ENCODE measurements at regions not wholly inside any gene's neighbourhood (a gene's known extent, or its start where the extent isn't known, plus 50 kb on each side); places are given as distances from the start of the nearest gene placed in this dataset.

DNA sequence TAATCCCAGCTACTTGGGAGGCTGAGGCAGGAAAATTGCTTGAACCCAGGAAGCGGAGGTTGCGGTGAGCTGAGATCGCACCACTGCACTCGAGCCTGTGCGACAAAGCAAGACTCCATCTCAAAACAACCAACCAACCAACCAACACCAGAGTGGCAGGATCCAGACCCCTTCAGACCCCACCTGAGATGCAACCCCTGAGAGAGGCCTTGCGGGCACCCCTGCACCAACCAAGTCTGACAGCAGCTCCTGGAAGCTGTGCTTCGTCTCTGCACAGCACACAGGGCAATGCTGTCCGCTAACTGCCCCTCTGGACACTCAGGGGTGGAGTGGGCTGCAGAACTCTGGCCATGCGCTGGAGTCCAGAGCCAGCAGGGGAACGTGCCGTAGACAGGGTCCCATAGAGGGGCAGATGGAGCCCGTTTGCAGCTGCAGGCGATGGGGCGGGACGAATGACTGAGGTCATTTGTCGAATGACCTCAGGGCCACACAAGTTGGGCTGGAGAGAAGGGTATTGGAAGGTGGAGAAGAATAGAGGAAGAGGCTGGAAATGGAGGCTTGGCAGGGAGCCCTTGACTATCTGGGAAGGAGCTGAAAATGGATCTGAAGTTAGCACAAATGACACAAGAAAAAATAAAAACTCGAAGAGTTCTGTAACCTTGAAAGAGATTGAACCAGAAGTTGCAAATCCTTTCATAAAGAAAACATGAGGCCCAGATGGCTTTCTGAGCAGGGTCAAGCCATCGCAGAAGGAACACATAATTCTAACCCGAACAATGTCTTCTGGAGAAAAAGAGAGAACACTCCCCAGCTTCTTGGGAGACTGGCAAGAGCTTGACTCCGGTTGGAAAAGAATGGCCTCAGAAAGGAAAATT lies 199.7 kb downstream of the CTTN start:
- TF ChIP-seq POLR2A (IDR thresholded peaks at IDR 0.05) = no peak
- TF ChIP-seq, protein P1, sequence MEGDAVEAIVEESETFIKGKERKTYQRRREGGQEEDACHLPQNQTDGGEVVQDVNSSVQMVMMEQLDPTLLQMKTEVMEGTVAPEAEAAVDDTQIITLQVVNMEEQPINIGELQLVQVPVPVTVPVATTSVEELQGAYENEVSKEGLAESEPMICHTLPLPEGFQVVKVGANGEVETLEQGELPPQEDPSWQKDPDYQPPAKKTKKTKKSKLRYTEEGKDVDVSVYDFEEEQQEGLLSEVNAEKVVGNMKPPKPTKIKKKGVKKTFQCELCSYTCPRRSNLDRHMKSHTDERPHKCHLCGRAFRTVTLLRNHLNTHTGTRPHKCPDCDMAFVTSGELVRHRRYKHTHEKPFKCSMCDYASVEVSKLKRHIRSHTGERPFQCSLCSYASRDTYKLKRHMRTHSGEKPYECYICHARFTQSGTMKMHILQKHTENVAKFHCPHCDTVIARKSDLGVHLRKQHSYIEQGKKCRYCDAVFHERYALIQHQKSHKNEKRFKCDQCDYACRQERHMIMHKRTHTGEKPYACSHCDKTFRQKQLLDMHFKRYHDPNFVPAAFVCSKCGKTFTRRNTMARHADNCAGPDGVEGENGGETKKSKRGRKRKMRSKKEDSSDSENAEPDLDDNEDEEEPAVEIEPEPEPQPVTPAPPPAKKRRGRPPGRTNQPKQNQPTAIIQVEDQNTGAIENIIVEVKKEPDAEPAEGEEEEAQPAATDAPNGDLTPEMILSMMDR (IDR thresholded peaks at IDR 0.05) = no peak
- no peak for TF ChIP-seq EP300 (IDR thresholded peaks at IDR 0.05)

Measured in ovary (tissue), 3 donors.